ENCODE measurements at regions not wholly inside any gene's neighbourhood (a gene's known extent, or its start where the extent isn't known, plus 50 kb on each side); places are given as distances from the start of the nearest gene placed in this dataset.
"Not testable (repeated sequence)": the region's sequence is repeated elsewhere in the genome, so short reads cannot be mapped to it uniquely, and the experiment has no call there.

DNA sequence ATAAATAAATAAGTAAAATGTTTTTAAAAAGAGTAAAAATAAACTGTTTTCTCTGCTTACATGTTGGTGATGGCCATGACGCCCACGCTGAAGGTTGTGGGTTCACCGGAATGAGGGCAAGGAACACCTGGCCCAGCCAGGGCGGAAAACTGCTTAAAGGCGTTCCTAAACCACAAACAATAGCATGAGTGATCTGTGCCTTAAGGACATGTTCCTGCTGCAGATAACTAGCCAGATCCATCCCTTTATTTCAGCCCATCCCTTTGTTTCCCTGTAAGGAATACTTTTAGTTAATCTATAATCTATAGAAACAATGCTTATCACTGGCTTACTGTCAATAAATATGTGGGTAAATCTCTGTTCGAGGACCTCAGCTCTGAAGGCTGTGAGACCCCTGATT is 63.3 kb upstream of the CEP78 start:
- WGBS, 2 donors, result 94 to 96% methylated on average over 6 of the region's 6 CpGs
- peaks cover 0 to 16% (median 0%) of the 10 kb centered on the region in 4 donors for H3K9me3 ChIP-seq
- not testable (repeated sequence) for H3K4me1 ChIP-seq; H3K36me3 ChIP-seq; H3K4me3 ChIP-seq; H3K27me3 ChIP-seq; H3K27ac ChIP-seq; DNase-seq (ENCODE audit: low spot score in 2 of 2)

DNA sequence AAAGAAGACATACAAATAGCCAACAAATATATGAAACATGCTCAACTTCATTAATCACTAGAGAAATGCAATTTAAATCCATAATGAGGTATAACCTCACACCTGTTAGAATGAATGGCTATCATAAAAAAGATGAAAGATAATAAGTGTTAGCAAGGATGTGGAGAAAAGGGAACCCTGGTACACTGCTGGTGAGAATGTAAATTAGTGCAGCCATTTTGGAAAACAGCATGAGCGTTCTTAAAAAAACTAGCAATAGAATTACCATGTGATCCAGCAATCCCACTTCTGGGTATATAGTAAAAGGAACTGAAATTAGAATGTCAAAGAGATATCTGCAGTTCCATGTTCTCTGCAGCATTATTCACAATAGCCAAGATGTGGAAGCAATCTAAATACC is 64.2 kb upstream of the CEP78 start:
- Histone ChIP-seq H3K27me3 (no peaks in the 10 kb centered on the region), H3K36me3 (no peaks in the 10 kb centered on the region)
- WGBS, 2 donors, result 71 to 90% methylated on average over 1 of the region's 1 CpG

DNA sequence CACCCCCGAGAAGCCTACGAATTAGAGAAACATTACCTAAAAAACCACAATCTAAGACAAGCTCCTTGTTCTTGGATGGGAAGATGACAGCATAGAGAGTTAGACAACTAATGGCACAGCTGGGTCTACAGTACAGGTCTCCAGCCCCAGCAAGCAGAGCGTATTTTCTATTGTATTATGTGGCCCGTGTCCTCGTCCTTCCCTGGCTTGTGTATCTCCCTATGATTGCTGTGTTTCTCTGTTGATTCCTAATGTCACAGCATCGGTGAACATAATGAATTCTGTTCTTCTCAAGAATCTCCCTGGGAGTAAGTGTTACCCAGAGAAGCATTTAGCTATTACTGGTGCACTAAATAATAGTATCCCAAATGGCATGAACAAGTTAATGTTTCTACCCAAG is 66.8 kb upstream of the CEP78 start:
- DNase-seq (ENCODE audit: low spot score in 2 of 2), result no peak
- 79 to 84% methylated on average over 6 of the region's 6 CpGs for WGBS, 2 donors
- Histone ChIP-seq H3K9me3 (peaks cover 0 to 25% (median 0%) of the 10 kb centered on the region in 4 donors), H3K4me3 (no peak overlapping the region), H3K4me1 (no peaks in the 10 kb centered on the region), H3K27ac (no peak overlapping the region), H3K27me3 (no peaks in the 10 kb centered on the region), H3K36me3 (no peaks in the 10 kb centered on the region)
- TF ChIP-seq EP300 (IDR thresholded peaks at IDR 0.05) (no peak), POLR2A (IDR thresholded peaks at IDR 0.05) (no peak)
- TF ChIP-seq, protein P1, sequence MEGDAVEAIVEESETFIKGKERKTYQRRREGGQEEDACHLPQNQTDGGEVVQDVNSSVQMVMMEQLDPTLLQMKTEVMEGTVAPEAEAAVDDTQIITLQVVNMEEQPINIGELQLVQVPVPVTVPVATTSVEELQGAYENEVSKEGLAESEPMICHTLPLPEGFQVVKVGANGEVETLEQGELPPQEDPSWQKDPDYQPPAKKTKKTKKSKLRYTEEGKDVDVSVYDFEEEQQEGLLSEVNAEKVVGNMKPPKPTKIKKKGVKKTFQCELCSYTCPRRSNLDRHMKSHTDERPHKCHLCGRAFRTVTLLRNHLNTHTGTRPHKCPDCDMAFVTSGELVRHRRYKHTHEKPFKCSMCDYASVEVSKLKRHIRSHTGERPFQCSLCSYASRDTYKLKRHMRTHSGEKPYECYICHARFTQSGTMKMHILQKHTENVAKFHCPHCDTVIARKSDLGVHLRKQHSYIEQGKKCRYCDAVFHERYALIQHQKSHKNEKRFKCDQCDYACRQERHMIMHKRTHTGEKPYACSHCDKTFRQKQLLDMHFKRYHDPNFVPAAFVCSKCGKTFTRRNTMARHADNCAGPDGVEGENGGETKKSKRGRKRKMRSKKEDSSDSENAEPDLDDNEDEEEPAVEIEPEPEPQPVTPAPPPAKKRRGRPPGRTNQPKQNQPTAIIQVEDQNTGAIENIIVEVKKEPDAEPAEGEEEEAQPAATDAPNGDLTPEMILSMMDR (IDR thresholded peaks at IDR 0.05), result no peak

More for the DNA sequence above, 64.2 kb upstream of the CEP78 start:
- peaks cover 0 to 16% (median 0%) of the 10 kb centered on the region in 4 donors for H3K9me3 ChIP-seq
- no peak for DNase-seq (ENCODE audit: low spot score in 2 of 2)
- no peaks in the 10 kb centered on the region for H3K4me1 ChIP-seq
- H3K27ac ChIP-seq, result no peak overlapping the region
- TF ChIP-seq POLR2A (IDR thresholded peaks at IDR 0.05) (no peak), EP300 (IDR thresholded peaks at IDR 0.05) (no peak)
- TF ChIP-seq, protein P1 (IDR thresholded peaks at IDR 0.05), result no peak
- no peak overlapping the region for H3K4me3 ChIP-seq

DNA sequence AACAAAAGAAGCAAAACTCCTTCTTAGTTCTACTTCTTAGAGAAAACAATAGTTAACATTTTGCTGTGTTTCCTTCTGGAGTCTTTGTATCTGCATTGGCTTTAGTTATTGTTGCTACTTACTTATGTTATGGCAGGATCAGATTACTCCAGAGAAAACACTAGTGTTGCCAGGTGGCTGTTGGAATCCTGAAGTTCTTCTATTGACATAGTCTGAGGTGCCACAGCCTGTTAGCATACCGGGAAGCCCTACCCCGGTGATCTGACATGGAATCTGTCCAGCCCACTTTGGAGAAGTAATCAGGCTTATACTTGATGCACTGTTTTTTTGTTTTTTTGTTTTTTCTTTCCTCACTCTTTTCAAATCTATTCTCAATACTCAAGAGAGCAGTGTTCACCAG is 68.5 kb upstream of the CEP78 start:
- DNase-seq (ENCODE audit: low spot score in 2 of 2), result no peak
- Histone ChIP-seq H3K27me3 (no peaks in the 10 kb centered on the region), H3K4me1 (no peaks in the 10 kb centered on the region), H3K27ac (no peak overlapping the region), H3K4me3 (no peak overlapping the region), H3K9me3 (peaks cover 0 to 23% (median 0%) of the 10 kb centered on the region in 4 donors), H3K36me3 (no peaks in the 10 kb centered on the region)
- TF ChIP-seq EP300 (IDR thresholded peaks at IDR 0.05) (no peak), POLR2A (IDR thresholded peaks at IDR 0.05) (no peak)
- 37 to 39% methylated on average over 2 of the region's 2 CpGs for WGBS, 2 donors

DNA sequence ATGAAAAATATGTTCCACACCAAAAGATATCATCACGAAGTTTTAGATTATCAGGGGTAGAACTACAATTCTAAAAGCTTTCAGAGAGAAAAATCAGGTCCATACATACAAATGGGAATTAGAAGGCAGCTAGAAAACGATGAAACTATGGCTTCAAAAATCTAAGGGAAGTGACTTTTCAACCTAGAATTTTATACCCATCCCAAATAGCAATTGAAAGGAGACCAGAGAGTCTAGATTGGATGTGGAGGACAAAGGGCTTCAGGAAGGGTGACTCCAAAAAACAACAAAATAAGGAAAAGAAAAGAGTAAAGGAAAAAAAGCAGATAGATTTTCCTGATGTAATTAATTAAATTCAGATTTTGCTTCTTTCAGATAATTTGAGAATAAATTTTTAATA is 72.0 kb upstream of the CEP78 start:
- Histone ChIP-seq H3K4me1 (no peaks in the 10 kb centered on the region), H3K27ac (no peak overlapping the region), H3K4me3 (no peak overlapping the region), H3K36me3 (no peaks in the 10 kb centered on the region), H3K27me3 (no peaks in the 10 kb centered on the region), H3K9me3 (peaks cover 0 to 27% (median 0%) of the 10 kb centered on the region in 4 donors)
- TF ChIP-seq, protein P1 (IDR thresholded peaks at IDR 0.05), result no peak
- TF ChIP-seq POLR2A (IDR thresholded peaks at IDR 0.05), result no peak
- TF ChIP-seq EP300 (IDR thresholded peaks at IDR 0.05), result no peak
- 88 to 92% methylated on average over 2 of the region's 2 CpGs for WGBS, 2 donors
- no peak for DNase-seq (ENCODE audit: low spot score in 2 of 2)

DNA sequence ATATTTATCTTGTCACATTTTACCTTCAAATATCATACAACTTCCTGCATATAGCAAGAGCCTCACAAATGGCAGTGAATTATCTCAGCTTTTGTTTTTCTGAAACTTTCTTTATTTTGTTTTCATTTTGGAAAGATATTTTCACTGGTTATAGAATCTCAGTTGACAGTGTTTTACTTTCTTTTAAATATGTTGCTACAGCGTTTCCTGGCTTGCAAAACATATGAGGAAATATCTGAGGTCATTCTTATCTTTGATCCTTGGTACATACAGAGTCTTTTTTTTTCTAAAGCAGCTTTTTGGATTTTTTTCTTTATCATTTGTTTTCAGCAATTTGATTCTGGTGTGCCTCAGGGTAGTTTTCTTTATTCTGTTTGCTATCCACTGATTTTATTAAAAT is 77.6 kb upstream of the CEP78 start:
- H3K9me3 ChIP-seq, result peaks cover 0 to 10% (median 0%) of the 10 kb centered on the region in 4 donors
- 31 to 33% methylated on average over 1 of the region's 1 CpG for WGBS, 2 donors
- no peaks in the 10 kb centered on the region for H3K36me3 ChIP-seq
- H3K4me1 ChIP-seq, result no peaks in the 10 kb centered on the region
- no peaks in the 10 kb centered on the region for H3K27me3 ChIP-seq
- TF ChIP-seq POLR2A (IDR thresholded peaks at IDR 0.05), result no peak
- TF ChIP-seq EP300 (IDR thresholded peaks at IDR 0.05), result no peak
- TF ChIP-seq, protein P1 (IDR thresholded peaks at IDR 0.05), result no peak
- no peak overlapping the region for H3K4me3 ChIP-seq
- DNase-seq (ENCODE audit: low spot score in 2 of 2), result no peak
- H3K27ac ChIP-seq, result no peak overlapping the region

All from tibial nerve (tissue), 4 donors.